ENCODE measurements at regions not wholly inside any gene's neighbourhood (a gene's known extent, or its start where the extent isn't known, plus 50 kb on each side); places are given as distances from the start of the nearest gene placed in this dataset.

DNA sequence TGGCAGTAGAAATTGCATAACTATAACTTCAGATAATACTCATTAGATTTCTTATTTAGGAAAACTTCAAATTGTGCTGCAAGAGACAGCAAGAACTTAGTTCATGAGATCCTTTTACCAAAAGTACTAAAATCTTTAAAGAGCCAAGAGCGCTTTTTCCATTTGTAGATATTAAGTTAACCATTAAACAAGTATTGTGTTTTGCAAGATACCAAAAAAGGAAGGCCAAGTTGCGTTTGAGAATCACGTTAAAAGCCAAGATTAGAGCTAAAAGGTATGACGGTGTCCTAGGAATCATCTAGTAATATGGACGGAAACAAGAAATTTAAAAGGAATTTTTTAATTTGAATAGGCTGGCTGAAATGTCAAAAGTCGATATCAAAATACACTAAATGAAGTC, 361.3 kb upstream of the LYPLAL1 start:
- no peak overlapping the region for H3K27ac Mint-ChIP-seq
- no peak overlapping the region for H3K4me3 Mint-ChIP-seq
- H3K36me3 Mint-ChIP-seq, result no peaks in the 10 kb centered on the region
- peaks cover 4% of the 10 kb centered on the region for H3K27me3 Mint-ChIP-seq
- no peaks in the 10 kb centered on the region for H3K9me3 Mint-ChIP-seq (ENCODE audit: low read depth)
- no peaks in the 10 kb centered on the region for H3K4me1 Mint-ChIP-seq (ENCODE audit: low read depth)

DNA sequence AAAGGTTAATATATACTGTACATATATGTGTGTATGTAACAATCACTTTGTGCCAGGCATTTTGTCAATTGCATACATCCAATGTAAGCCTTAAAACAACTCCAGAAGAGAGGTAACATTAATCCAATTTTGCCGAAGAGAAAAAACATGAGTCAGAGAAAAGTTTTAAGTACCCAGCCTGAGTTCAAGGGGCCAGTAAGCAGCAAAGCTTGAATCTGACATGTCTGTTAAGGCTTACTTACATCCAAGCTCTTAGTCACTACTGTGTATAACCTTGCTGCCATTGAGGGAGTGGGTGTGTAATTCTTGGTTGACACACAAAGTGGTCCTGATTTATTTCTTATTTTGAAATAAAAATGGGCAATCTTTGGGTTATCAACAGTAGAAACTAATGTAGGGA, 360.4 kb upstream of the LYPLAL1 start:
- no peak overlapping the region for H3K4me3 Mint-ChIP-seq
- no peaks in the 10 kb centered on the region for H3K4me1 Mint-ChIP-seq (ENCODE audit: low read depth)
- H3K27me3 Mint-ChIP-seq, result peaks cover 2% of the 10 kb centered on the region
- no peak overlapping the region for H3K27ac Mint-ChIP-seq
- no peaks in the 10 kb centered on the region for H3K9me3 Mint-ChIP-seq (ENCODE audit: low read depth)
- H3K36me3 Mint-ChIP-seq, result no peaks in the 10 kb centered on the region

DNA sequence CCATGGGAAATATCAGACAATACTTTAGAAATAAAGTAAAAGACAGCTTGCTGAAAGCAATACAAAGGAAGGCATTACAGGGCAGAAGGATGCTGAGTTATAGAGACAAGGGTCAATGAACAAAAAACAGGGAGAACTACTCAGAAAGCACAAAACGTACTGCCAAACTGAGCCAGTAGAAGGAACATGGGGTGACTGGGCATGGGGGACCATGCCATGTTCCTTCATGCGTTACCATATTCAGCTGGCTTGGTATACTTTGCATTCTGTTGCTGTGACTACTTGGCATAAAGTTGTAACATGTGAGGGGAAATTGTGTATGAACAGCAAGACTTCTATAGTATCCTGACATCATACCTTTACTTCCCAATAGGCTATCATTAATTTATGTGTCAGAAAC, 358.6 kb upstream of the LYPLAL1 start:
- no peaks in the 10 kb centered on the region for H3K4me1 Mint-ChIP-seq (ENCODE audit: low read depth)
- H3K9me3 Mint-ChIP-seq (ENCODE audit: low read depth), result no peaks in the 10 kb centered on the region

DNA sequence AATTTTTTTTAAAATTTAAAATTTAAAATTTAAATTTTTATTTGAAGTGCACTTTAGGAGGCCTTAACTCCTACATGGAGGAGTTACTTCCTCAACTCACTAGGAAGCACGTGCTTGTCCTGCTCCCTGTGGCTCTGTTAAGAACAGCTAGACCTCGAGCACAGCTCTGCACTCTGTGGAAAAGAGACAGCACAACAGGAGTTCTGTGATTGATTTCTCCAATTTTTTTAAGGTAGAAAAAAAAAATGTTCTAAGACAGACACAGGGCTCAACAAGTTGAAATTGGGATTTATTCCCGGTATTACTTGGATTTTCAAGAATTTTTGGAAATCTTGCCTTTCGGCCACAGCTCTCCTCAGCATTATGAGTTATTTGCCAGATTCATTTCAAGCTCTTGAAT, 356.6 kb upstream of the LYPLAL1 start:
- H3K4me3 Mint-ChIP-seq, result no peak overlapping the region
- H3K9me3 Mint-ChIP-seq (ENCODE audit: low read depth), result no peaks in the 10 kb centered on the region
- no peaks in the 10 kb centered on the region for H3K36me3 Mint-ChIP-seq
- no peak overlapping the region for H3K27ac Mint-ChIP-seq
- H3K27me3 Mint-ChIP-seq, result no peaks in the 10 kb centered on the region
- no peaks in the 10 kb centered on the region for H3K4me1 Mint-ChIP-seq (ENCODE audit: low read depth)

More for the DNA sequence above, 358.6 kb upstream of the LYPLAL1 start:
- H3K27me3 Mint-ChIP-seq, result no peaks in the 10 kb centered on the region
- H3K27ac Mint-ChIP-seq, result no peak overlapping the region
- H3K4me3 Mint-ChIP-seq, result no peak overlapping the region
- no peaks in the 10 kb centered on the region for H3K36me3 Mint-ChIP-seq

GRCh38 chr1:218817691-218818465, 355.8 kb upstream of the LYPLAL1 start:
- Mint-ChIP-seq H3K4me1 (ENCODE audit: low read depth) (no peaks in the 10 kb centered on the region), H3K36me3 (no peaks in the 10 kb centered on the region), H3K27me3 (no peaks in the 10 kb centered on the region), H3K9me3 (ENCODE audit: low read depth) (no peaks in the 10 kb centered on the region), H3K4me3 (no peak overlapping the region), H3K27ac (no peak overlapping the region)

- Mint-ChIP-seq H3K27ac (no peak overlapping the region), H3K4me3 (no peak overlapping the region), H3K36me3 (no peaks in the 10 kb centered on the region), H3K9me3 (ENCODE audit: low read depth) (no peaks in the 10 kb centered on the region), H3K27me3 (no peaks in the 10 kb centered on the region), H3K4me1 (ENCODE audit: low read depth) (no peaks in the 10 kb centered on the region)
These were observed 350.3 kb upstream of the LYPLAL1 start for GRCh38 chr1:218823291-218823900.

DNA sequence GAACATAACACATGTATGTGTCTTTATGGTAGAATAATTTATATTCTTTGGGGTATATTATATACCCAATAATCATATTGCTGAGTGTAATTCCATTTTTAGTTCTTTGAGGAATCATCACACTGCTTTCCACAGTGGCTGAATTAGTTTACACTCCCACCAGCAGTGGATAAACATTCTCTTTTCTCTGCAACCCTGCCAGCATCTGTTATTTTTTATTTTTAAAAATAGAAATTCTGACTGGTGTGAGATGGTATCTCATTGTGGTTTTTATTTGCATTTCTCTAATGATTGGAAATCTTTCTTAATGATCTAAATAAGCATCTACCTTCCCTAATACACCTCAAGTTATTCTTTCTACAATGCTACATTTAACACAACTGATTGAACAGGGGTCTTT, 346.2 kb upstream of the LYPLAL1 start:
- Mint-ChIP-seq H3K4me1 (ENCODE audit: low read depth) (no peaks in the 10 kb centered on the region), H3K36me3 (no peaks in the 10 kb centered on the region), H3K4me3 (no peak overlapping the region), H3K27me3 (no peaks in the 10 kb centered on the region), H3K9me3 (ENCODE audit: low read depth) (no peaks in the 10 kb centered on the region), H3K27ac (no peak overlapping the region)

DNA sequence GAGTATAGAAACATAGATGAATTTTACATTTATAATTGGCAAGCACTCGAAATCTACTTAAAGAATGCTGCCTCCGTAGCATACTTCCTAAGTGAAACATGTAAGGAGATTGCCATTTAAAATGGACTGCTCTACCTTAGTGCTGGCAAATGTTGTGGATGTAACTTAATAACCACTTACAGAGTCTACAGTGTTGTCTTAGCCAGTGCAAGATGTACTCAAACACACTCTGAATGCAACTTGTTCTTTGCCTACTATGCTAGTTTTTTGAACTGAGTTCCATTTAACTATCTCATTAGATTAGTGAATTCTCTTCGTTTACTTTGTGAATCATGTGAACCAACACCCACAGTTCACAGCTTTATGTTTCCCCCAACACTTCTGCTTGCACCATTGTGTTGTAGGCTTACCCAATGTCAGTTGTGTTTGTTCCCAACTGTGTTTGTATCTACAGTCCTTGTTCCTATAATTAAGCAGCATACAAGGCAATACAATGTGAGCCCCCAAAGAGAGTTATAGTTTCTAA, 345.5 kb upstream of the LYPLAL1 start:
- Mint-ChIP-seq H3K36me3 (no peaks in the 10 kb centered on the region), H3K4me1 (ENCODE audit: low read depth) (no peaks in the 10 kb centered on the region), H3K27me3 (no peaks in the 10 kb centered on the region), H3K27ac (no peak overlapping the region), H3K4me3 (no peak overlapping the region), H3K9me3 (ENCODE audit: low read depth) (no peaks in the 10 kb centered on the region)

DNA sequence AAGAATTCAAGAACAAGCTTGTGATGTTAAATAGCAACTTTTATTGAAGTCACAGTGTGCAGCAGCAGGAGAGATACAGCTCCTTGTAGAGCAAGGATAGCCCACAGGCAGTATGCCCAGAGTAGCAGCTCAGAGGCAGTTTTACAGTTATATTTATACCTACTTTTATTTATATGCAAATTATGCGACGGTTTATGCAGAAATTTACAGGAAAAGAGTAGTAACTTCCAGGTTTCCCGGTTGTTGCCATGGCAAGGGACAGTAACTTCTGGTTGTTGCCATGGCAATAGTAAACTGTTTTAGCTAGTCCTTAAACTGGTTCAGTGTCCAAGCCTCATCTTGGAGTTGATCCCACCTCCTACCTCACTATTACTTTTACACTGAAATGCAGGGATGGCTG, 344.6 kb upstream of the LYPLAL1 start:
- no peaks in the 10 kb centered on the region for H3K9me3 Mint-ChIP-seq (ENCODE audit: low read depth)
- no peak overlapping the region for H3K27ac Mint-ChIP-seq
- H3K4me1 Mint-ChIP-seq (ENCODE audit: low read depth), result no peaks in the 10 kb centered on the region
- H3K4me3 Mint-ChIP-seq, result no peak overlapping the region
- H3K27me3 Mint-ChIP-seq, result no peaks in the 10 kb centered on the region
- no peaks in the 10 kb centered on the region for H3K36me3 Mint-ChIP-seq

DNA sequence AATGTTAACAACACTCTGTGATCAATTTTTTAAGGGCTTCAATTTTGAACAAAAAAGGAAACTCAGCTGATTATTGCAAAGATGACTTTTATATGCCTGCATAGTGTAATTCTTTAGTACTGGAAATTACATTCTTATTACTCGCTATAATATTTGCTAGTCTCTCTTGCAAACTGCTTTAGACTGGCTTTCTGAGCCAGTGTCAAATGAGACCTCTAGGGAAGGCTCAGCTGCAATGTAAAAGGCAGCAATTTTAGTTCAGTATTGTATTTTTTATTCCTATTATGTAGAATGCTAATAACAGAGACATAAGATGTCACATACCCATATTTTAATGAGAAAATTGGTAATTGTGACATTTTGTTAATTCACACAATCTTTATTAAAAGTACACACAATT, 338.1 kb upstream of the LYPLAL1 start:
- H3K36me3 Mint-ChIP-seq, result no peaks in the 10 kb centered on the region
- H3K9me3 Mint-ChIP-seq (ENCODE audit: low read depth), result peaks cover 4% of the 10 kb centered on the region
- no peak overlapping the region for H3K4me3 Mint-ChIP-seq
- H3K27me3 Mint-ChIP-seq, result no peaks in the 10 kb centered on the region
- H3K27ac Mint-ChIP-seq, result no peak overlapping the region
- H3K4me1 Mint-ChIP-seq (ENCODE audit: low read depth), result no peaks in the 10 kb centered on the region

DNA sequence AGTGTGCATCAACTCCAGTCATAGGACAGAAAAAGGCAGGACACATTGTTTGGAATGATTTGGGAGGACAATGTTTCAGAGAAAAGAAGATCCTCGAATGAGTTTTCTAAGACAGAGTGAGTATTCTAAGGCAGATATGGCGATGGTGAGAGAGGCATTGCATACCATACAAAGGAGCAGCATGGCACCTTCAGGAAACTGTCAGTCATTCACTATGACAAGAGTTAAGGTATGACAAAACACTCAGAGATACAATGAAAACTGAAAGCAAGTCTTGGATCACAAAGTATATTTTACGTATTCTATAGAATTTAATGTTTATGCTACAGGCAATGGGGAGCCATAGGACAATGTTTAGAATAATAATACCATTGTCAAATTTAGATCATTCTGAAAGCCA, 337.4 kb upstream of the LYPLAL1 start:
- H3K36me3 Mint-ChIP-seq, result no peaks in the 10 kb centered on the region
- peaks cover 4% of the 10 kb centered on the region for H3K9me3 Mint-ChIP-seq (ENCODE audit: low read depth)
- H3K27me3 Mint-ChIP-seq, result no peaks in the 10 kb centered on the region
- H3K4me3 Mint-ChIP-seq, result no peak overlapping the region
- H3K27ac Mint-ChIP-seq, result no peak overlapping the region
- H3K4me1 Mint-ChIP-seq (ENCODE audit: low read depth), result no peaks in the 10 kb centered on the region

- Mint-ChIP-seq H3K27me3 (no peaks in the 10 kb centered on the region), H3K4me3 (no peak overlapping the region)
These were observed 336.6 kb upstream of the LYPLAL1 start for GRCh38 chr1:218837051-218837450.

GRCh38 chr1:218845589-218845988, 328.1 kb upstream of the LYPLAL1 start:
- no peaks in the 10 kb centered on the region for H3K27me3 Mint-ChIP-seq
- H3K27ac Mint-ChIP-seq, result no peak overlapping the region
- H3K36me3 Mint-ChIP-seq, result no peaks in the 10 kb centered on the region
- H3K4me1 Mint-ChIP-seq (ENCODE audit: low read depth), result no peaks in the 10 kb centered on the region
- peaks cover 8% of the 10 kb centered on the region for H3K9me3 Mint-ChIP-seq (ENCODE audit: low read depth)
- H3K4me3 Mint-ChIP-seq, result no peak overlapping the region

More at GRCh38 chr1:218837051-218837450, 336.6 kb upstream of the LYPLAL1 start:
- Mint-ChIP-seq H3K4me1 (ENCODE audit: low read depth) (no peaks in the 10 kb centered on the region), H3K36me3 (no peaks in the 10 kb centered on the region), H3K9me3 (ENCODE audit: low read depth) (peaks cover 4% of the 10 kb centered on the region), H3K27ac (no peak overlapping the region)

- Mint-ChIP-seq H3K4me3 (no peak overlapping the region), H3K27me3 (no peaks in the 10 kb centered on the region), H3K36me3 (no peaks in the 10 kb centered on the region), H3K9me3 (ENCODE audit: low read depth) (peaks cover 8% of the 10 kb centered on the region), H3K27ac (no peak overlapping the region), H3K4me1 (ENCODE audit: low read depth) (no peaks in the 10 kb centered on the region)
These were observed 327.5 kb upstream of the LYPLAL1 start for GRCh38 chr1:218846181-218846580.

- H3K27me3 Mint-ChIP-seq, result no peaks in the 10 kb centered on the region
- H3K4me1 Mint-ChIP-seq (ENCODE audit: low read depth), result no peaks in the 10 kb centered on the region
- H3K36me3 Mint-ChIP-seq, result no peaks in the 10 kb centered on the region
- peaks cover 8% of the 10 kb centered on the region for H3K9me3 Mint-ChIP-seq (ENCODE audit: low read depth)
- H3K27ac Mint-ChIP-seq, result no peak overlapping the region
- no peak overlapping the region for H3K4me3 Mint-ChIP-seq
These were observed 326.4 kb upstream of the LYPLAL1 start for GRCh38 chr1:218847089-218847768.
